Sigmoid colon (tissue), 4 donors: ENCODE measurements at regions not wholly inside any gene's neighbourhood (a gene's known extent, or its start where the extent isn't known, plus 50 kb on each side); places are given as distances from the start of the nearest gene placed in this dataset.

Source experiments
- EP300 ChIP-seq, 4 donors: sonication (generic); formaldehyde crosslinking; IDR thresholded peaks; one replicate each; pipeline ENCODE4 v1.6.1; 2017; ENCODE audit warnings: antibody characterized with exemption in 4 of 4
- POLR2A ChIP-seq, 2 donors: fragments of 450-650 bp; IDR thresholded peaks; one replicate each; pipeline ENCODE4 v1.6.1; 2016; ENCODE audit warnings: antibody characterized with exemption in 2 of 2, mild to moderate bottlenecking in 2 of 2, moderate library complexity in 2 of 2
- TF ChIP-seq, protein P1 (sequence below), 4 experiments: fragments of 450-650 bp in 3 of 4; fragments of 200-600 bp in 1 of 4; IDR thresholded peaks; one replicate each; pipeline ENCODE4 v1.5.1; 2016 to 2019; ENCODE audit warnings: antibody characterized with exemption in 4 of 4, mild to moderate bottlenecking in 3 of 4, moderate library complexity in 2 of 4

DNA sequence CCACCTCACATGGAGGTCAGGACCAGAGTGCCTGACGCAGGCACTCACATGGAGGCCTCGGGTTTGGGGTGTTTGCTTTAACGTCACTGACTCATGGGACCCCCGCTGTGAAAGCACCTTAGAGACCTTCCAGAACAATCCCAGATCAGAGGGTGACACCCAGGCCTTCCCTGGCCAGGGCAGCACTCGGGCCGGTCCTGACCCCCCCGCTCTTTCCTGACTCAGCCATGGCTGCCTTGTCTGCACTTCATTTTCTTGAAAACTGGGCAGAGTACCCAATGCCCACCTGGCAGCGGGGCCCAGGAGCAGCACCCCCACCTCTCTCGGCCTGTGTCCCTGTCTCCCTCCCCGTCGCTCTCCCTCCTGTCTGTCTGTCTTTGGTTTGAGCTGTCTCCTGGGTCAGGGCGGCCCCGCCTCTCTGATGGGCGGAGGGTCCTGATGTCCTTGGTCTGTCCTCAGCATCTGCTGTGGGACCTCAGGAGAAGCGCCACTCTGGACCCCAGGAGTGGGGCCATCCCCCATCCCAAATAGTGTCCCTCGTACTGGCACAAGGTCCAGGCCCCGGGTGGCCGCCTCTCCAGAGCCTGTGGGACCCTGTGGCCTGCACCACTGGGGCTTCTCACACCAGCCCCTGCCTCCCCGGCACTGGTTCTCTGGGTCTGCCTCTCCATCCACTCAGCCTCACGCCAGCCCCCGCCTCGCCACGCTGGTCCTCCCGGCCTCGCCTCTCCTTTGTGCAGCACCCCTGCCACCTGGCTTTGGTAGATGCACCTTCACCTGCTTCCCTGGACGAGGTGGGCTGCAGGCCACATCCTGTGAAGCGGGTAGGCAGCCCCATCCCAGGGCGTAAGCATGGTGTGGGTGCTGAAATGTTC is 55.9 kb upstream of the ZNF469 start:
- TF ChIP-seq POLR2A (IDR thresholded peaks at IDR 0.05) (no peak), EP300 (IDR thresholded peaks at IDR 0.05) (no peak)
- TF ChIP-seq, protein P1, sequence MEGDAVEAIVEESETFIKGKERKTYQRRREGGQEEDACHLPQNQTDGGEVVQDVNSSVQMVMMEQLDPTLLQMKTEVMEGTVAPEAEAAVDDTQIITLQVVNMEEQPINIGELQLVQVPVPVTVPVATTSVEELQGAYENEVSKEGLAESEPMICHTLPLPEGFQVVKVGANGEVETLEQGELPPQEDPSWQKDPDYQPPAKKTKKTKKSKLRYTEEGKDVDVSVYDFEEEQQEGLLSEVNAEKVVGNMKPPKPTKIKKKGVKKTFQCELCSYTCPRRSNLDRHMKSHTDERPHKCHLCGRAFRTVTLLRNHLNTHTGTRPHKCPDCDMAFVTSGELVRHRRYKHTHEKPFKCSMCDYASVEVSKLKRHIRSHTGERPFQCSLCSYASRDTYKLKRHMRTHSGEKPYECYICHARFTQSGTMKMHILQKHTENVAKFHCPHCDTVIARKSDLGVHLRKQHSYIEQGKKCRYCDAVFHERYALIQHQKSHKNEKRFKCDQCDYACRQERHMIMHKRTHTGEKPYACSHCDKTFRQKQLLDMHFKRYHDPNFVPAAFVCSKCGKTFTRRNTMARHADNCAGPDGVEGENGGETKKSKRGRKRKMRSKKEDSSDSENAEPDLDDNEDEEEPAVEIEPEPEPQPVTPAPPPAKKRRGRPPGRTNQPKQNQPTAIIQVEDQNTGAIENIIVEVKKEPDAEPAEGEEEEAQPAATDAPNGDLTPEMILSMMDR (IDR thresholded peaks at IDR 0.05), result no peak
